ENCODE measurements at regions not wholly inside any gene's neighbourhood (a gene's known extent, or its start where the extent isn't known, plus 50 kb on each side); places are given as distances from the start of the nearest gene placed in this dataset.

- Histone ChIP-seq H4K5ac (ENCODE audit: insufficient read length, low read depth, low read length) (no peak overlapping the region), H3K4me1 (replicated peaks in 1 of 4; ENCODE audit: control insufficient read depth in 3 of 4, insufficient read depth in 4 of 4, low read length in 3 of 4) (peaks cover 2 to 11% (median 7%) of the 10 kb centered on the region in 4 experiments; a peak in 5 of 7 replicates), H3K27ac (ENCODE audit: low read depth, low read length) (no peak overlapping the region), H3K9me3 (ENCODE audit: insufficient read depth in 2 of 2, low read depth in 1 of 2, low read length in 1 of 2) (no peaks in the 10 kb centered on the region), H3K79me1 (ENCODE audit: low read depth, low read length) (no peaks in the 10 kb centered on the region), H3K36me3 (ENCODE audit: control insufficient read depth in 2 of 4, insufficient read depth in 4 of 4, low read length in 3 of 4) (no peaks in the 10 kb centered on the region), H3K18ac (ENCODE audit: extremely low read depth, low read length) (no peak overlapping the region; the same call in 1 of the 2 replicates), H2BK120ac (replicated peaks; ENCODE audit: low read depth, low read length) (no peak overlapping the region), H4K8ac (ENCODE audit: extremely low read depth, insufficient read depth, low read length) (no peak overlapping the region), H2BK15ac (ENCODE audit: low read length) (no peak overlapping the region), H3K27me3 (replicated peaks in 1 of 4; ENCODE audit: control insufficient read depth in 3 of 4, extremely low read depth in 1 of 4, insufficient read depth in 3 of 4, low read length in 3 of 4) (no peaks in the 10 kb centered on the region), H2AFZ (ENCODE audit: low read length) (no peak overlapping the region), H2BK5ac (ENCODE audit: low read depth, low read length) (peak overlapping the region; percentile 75; the same call in 1 of the 2 replicates), H4K20me1 (replicated peaks in 1 of 2; ENCODE audit: control insufficient read depth in 1 of 2, insufficient read depth in 2 of 2, low read length in 2 of 2) (no peaks in the 10 kb centered on the region), H2BK20ac (ENCODE audit: low read length) (no peak overlapping the region; the same call in 1 of the 2 replicates), H3K4ac (replicated peaks; ENCODE audit: insufficient read length, low read depth, low read length) (peak overlapping the region; percentile 9), H4K91ac (replicated peaks; ENCODE audit: insufficient read length, low read length) (no peak overlapping the region), H3K23me2 (ENCODE audit: low read depth, low read length) (no peaks in the 10 kb centered on the region), H3K4me2 (ENCODE audit: insufficient read depth in 1 of 2, low read depth in 2 of 2, low read length in 2 of 2) (peak overlapping the region; percentile 26 to 38; a peak in 1 of 4 replicates), H3K9ac (replicated peaks in 1 of 4; ENCODE audit: extremely low read depth in 1 of 4, low read depth in 3 of 4, low read length in 3 of 4) (no peak overlapping the region; a peak in 1 of 7 replicates), H2BK12ac (ENCODE audit: low read depth, low read length) (0 out of 2 replicates have a peak overlapping the region, but pooled peaks have one; percentile 33), H3K23ac (ENCODE audit: insufficient read length) (no peak overlapping the region), H3K79me2 (ENCODE audit: control insufficient read depth in 1 of 2, insufficient read depth in 2 of 2, low read length in 2 of 2) (no peaks in the 10 kb centered on the region), H2AK5ac (ENCODE audit: low read depth, low read length) (no peak overlapping the region), H3K4me3 (ENCODE audit: extremely low read depth in 1 of 4, insufficient read depth in 2 of 4, low read depth in 3 of 4, low read length in 4 of 4) (no peak overlapping the region), H3K14ac (ENCODE audit: insufficient read length) (no peak overlapping the region), H3K56ac (replicated peaks; ENCODE audit: insufficient read length, low read depth, low read length) (no peak overlapping the region)
- ChIA-PET POLR2A (ENCODE audit: partially characterized antibody) (interaction anchor here (1.1 kb wide), 1 partner anchor 40 kb away, joined by 3 read pairs; no protein-coding TSS in a partner anchor), CTCF (ENCODE audit: partially characterized antibody) (interaction anchor here (0.7 to 4.4 kb wide), 3 partner anchors 17 to 69 kb away, joined by 3 to 23 read pairs (median 4); no protein-coding TSS in a partner anchor)
- WGBS, 2 experiments (ENCODE audit: extremely low coverage in 1 of 2, insufficient coverage in 1 of 2, insufficient read length in 1 of 2, insufficient replicate concordance in 2 of 2, low coverage in 1 of 2, low lambda C conversion rate in 2 of 2, missing lambda C conversion rate in 1 of 2), result 86% methylated on average over 16 of the region's 16 CpGs; no CpG with 5 or more reads in 1 of the 2 experiments
- FAIRE-seq, result no peak
- no peak for DNase-seq (ENCODE audit: low read depth in 1 of 2, low spot score in 2 of 2)
- TF ChIP-seq CTCF (IDR thresholded peaks at IDR 0.05; ENCODE audit: control extremely low read depth in 1 of 3, insufficient read depth in 1 of 3, low read depth in 1 of 3, low read length in 3 of 3) (no peak), TBP (IDR thresholded peaks at IDR 0.05; ENCODE audit: low read depth, low read length) (no peak), SRF (IDR thresholded peaks at IDR 0.05; ENCODE audit: low read depth, low read length) (no peak), CEBPB (IDR thresholded peaks at IDR 0.05; ENCODE audit: low read depth, low read length) (no peak), RFX5 (IDR thresholded peaks at IDR 0.05; ENCODE audit: borderline replicate concordance, low read depth, low read length) (no peak), CREB1 (IDR thresholded peaks at IDR 0.05) (no peak), CTBP2 (IDR thresholded peaks at IDR 0.05; ENCODE audit: borderline replicate concordance, insufficient read depth, insufficient read length, low read length) (no peak), HDAC2 (IDR thresholded peaks at IDR 0.05; ENCODE audit: borderline replicate concordance in 1 of 2, low read depth in 2 of 2, low read length in 2 of 2) (no peak), SIN3A (conservative IDR thresholded peaks at IDR 0.05 in 1 of 2, IDR thresholded peaks at IDR 0.05 in 1 of 2; ENCODE audit: low read depth in 1 of 2, low read length in 2 of 2) (no peak)
Observed at GRCh38 chr10:123512901-123513775, 153.0 kb upstream of the GPR26 start.

Measured in H1 (cell line).